ENCODE measurements at regions not wholly inside any gene's neighbourhood (a gene's known extent, or its start where the extent isn't known, plus 50 kb on each side); places are given as distances from the start of the nearest gene placed in this dataset.
A peak's percentile ranks its signal among the peaks of the same experiment; 100 is the strongest.

DNA sequence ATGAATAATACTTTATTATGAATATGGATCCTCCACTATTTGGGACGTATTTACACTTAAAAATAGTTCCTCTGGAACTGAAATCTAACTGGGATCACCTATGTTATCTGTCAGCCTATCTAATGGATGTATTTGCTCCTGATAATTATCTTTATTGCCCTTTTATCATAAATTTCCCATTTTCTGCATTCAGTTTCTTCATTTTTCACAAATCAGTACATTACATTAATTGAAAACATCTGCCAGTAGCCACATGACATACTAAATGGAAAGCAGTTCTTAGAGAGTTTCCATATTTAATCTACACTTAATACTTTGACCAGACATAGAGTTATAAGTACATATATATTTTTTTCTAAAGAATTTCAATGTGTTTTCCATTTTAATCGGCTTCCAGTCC is 888.8 kb downstream of the SLITRK6 start:
- TF ChIP-seq, protein P1, sequence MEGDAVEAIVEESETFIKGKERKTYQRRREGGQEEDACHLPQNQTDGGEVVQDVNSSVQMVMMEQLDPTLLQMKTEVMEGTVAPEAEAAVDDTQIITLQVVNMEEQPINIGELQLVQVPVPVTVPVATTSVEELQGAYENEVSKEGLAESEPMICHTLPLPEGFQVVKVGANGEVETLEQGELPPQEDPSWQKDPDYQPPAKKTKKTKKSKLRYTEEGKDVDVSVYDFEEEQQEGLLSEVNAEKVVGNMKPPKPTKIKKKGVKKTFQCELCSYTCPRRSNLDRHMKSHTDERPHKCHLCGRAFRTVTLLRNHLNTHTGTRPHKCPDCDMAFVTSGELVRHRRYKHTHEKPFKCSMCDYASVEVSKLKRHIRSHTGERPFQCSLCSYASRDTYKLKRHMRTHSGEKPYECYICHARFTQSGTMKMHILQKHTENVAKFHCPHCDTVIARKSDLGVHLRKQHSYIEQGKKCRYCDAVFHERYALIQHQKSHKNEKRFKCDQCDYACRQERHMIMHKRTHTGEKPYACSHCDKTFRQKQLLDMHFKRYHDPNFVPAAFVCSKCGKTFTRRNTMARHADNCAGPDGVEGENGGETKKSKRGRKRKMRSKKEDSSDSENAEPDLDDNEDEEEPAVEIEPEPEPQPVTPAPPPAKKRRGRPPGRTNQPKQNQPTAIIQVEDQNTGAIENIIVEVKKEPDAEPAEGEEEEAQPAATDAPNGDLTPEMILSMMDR (conservative IDR thresholded peaks at IDR 0.05; ENCODE audit: low read depth, low read length): no peak
- DNase-seq (ENCODE audit: low read depth): no peak
- H3K4me3 ChIP-seq (ENCODE audit: low read length): no peak overlapping the region

DNA sequence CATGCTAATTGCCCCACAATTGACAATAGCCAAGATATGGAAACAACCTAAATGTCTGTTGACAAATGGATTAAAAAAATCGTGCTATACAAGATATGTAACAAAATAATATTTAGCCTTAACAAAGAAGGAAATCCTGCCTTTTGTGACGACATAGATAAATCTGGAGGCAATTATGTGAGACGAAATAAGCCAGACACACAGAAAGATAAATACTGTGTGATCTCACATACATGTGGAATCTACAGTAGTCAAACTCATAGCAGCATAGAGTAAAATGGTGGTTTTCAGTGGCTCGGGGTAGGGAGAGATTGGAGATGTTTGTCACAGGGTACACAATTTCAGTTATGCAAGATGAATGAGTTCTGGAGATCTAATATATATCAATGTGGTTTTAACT is 895.8 kb downstream of the SLITRK6 start:
- DNase-seq (ENCODE audit: low read depth): no peak
- no peak overlapping the region for H3K4me3 ChIP-seq (ENCODE audit: low read length)
- TF ChIP-seq, protein P1 (conservative IDR thresholded peaks at IDR 0.05; ENCODE audit: low read depth, low read length): no peak

DNA sequence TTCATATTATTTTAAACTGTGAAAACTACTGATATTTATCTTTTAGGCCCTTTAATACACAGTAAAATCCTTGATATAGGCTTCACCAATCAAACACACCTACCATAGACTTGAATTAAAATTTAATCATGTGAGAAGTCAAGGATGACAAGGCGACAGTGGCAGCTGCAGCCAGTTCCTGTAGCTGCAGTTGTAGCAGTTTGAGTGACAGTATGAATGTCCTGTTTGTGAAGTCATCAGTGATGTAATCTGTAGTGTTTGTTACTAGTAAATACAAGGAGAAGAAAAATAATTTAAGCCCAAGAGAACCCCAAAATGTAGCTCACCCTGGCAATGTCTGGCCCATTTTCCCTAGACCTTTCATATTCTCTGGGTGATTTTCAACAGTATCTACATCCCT is 897.0 kb downstream of the SLITRK6 start:
- TF ChIP-seq, protein P1 (conservative IDR thresholded peaks at IDR 0.05; ENCODE audit: low read depth, low read length): no peak
- DNase-seq (ENCODE audit: low read depth): no peak
- H3K4me3 ChIP-seq (ENCODE audit: low read length): no peak overlapping the region

DNA sequence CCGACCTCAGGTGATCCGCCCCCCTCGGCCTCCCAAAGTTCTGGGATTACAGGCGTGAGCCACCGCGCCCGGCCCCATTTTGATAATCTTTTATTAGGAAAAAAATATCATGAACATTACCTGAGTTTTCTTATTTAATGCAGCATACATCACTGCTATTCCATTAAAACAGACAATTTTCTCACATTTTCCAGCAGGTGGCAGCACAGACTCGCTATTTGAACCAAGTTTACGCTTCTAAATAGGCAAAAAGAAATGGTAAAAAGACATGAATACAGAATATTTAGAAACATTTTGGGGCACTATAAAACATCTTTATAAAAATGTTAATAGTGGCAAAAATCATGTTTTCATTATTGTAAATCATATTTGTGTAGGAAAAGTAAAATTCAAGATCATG is 903.1 kb downstream of the SLITRK6 start:
- TF ChIP-seq, protein P1 (conservative IDR thresholded peaks at IDR 0.05; ENCODE audit: low read depth, low read length): peak; percentile 55
- DNase-seq (ENCODE audit: low read depth): no peak
- H3K4me3 ChIP-seq (ENCODE audit: low read length): no peak overlapping the region

DNA sequence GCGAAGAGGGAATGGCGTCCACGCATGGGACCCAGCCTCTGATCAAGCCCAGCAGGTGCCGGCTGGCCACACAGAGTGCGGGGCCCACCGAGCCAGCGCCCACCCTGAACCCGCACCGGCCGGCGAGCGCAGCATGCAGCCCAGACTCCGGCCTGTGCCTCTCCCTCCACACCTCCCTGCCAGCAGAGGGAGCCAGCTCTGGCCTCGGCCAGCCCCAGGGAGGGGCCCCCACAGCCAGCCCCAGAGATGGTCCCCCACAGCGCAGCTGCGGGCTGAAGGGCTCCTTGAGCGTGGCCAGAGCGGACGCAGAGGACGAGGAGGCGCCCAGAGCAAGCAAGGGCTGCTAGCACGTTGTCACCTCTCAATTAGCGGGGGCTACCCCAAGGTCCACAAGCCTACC is 904.5 kb downstream of the SLITRK6 start:
- TF ChIP-seq, protein P1 (conservative IDR thresholded peaks at IDR 0.05; ENCODE audit: low read depth, low read length): no peak
- H3K4me3 ChIP-seq (ENCODE audit: low read length): no peak overlapping the region
- DNase-seq (ENCODE audit: low read depth): no peak

DNA sequence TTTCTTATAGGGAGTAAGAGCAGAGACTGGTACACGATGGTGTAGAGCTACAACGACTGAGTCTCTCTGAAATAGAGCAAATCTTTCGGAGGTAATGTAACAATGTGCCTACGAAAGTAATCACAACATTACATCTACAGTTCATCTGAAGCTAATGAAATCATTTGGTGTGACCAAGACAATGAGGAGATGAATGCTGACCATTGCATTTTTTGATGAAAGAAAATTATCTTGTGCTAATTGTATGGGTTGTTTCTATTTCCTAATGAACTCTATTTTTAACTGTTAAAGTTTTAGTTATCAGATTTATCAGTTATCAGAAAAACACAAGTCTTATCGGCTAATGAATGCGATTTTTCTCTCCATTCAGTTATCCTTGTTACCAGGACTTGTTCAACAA is 913.4 kb downstream of the SLITRK6 start:
- H3K4me3 ChIP-seq (ENCODE audit: low read length): no peak overlapping the region
- TF ChIP-seq, protein P1 (conservative IDR thresholded peaks at IDR 0.05; ENCODE audit: low read depth, low read length): no peak
- DNase-seq (ENCODE audit: low read depth): no peak

DNA sequence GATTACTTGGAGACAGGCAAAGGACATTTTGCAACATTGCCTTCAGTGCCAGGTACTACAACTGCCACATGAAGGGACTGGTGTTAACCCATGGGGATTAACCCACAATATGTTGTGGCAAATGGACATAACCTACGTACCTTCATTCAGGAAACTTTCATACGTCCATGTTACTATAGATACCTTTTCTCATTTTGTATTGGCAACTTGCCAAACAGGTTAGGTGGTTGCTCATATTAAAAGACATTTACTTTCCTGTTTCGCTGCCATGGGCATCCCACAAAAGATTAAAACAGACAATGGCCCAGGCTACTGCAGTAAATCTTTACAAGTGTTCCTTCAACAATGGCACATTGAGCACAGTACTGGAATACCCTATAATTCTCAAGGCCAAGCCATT is 925.3 kb downstream of the SLITRK6 start:
- TF ChIP-seq, protein P1 (conservative IDR thresholded peaks at IDR 0.05; ENCODE audit: low read depth, low read length): no peak
- no peak overlapping the region for H3K4me3 ChIP-seq (ENCODE audit: low read length)
- DNase-seq (ENCODE audit: low read depth): no peak

All from retinal pigment epithelial cell (primary cell).